NT2/D1 (cell line): ENCODE measurements at regions not wholly inside any gene's neighbourhood (a gene's known extent, or its start where the extent isn't known, plus 50 kb on each side); places are given as distances from the start of the nearest gene placed in this dataset.

Experiments used
- DNase-seq: peaks from one replicate; pipeline ENCODE4 v3.0.0-alpha.2; 2011; ENCODE audit warnings: low read depth, low spot score
- H3K27me3 ChIP-seq: 2 replicates; pipeline ENCODE4 v1.6.0; 2011; ENCODE audit warnings: mild to moderate bottlenecking; ENCODE audit not compliant: insufficient read length, insufficient read depth
- H3K36me3 ChIP-seq: 2 replicates; pipeline ENCODE4 v1.6.1; 2011; ENCODE audit warnings: mild to moderate bottlenecking, low read length, mixed read lengths; ENCODE audit not compliant: insufficient read depth, insufficient read length
- H3K4me1 ChIP-seq: 2 replicates; pipeline ENCODE4 v1.5.1; 2011; ENCODE audit not compliant: insufficient read depth, insufficient read length
- H3K4me3 ChIP-seq: 2 replicates; pipeline ENCODE4 v1.5.1; 2011; ENCODE audit warnings: low read depth; ENCODE audit not compliant: insufficient read length
- H3K9ac ChIP-seq: 2 replicates; pipeline ENCODE4 v1.6.0; 2011; ENCODE audit warnings: low read depth; ENCODE audit not compliant: insufficient read length
- H3K9me3 ChIP-seq: 2 replicates; pipeline ENCODE4 v1.5.1; 2011; ENCODE audit warnings: mild to moderate bottlenecking, low read length; ENCODE audit not compliant: insufficient read depth
- SUZ12 ChIP-seq: IDR thresholded peaks from 2 replicates; pipeline ENCODE4 v1.6.1; 2011; ENCODE audit not compliant: insufficient read length, insufficient read depth; ENCODE audit errors: extremely low read depth
- YY1 ChIP-seq: IDR thresholded peaks from 2 replicates; pipeline ENCODE4 v1.6.1; 2011; ENCODE audit not compliant: insufficient read length, insufficient read depth
- ZNF274 ChIP-seq: IDR thresholded peaks from 2 replicates; pipeline ENCODE4 v1.6.1; 2011; ENCODE audit warnings: mild to moderate bottlenecking, low read depth, low read length

DNA sequence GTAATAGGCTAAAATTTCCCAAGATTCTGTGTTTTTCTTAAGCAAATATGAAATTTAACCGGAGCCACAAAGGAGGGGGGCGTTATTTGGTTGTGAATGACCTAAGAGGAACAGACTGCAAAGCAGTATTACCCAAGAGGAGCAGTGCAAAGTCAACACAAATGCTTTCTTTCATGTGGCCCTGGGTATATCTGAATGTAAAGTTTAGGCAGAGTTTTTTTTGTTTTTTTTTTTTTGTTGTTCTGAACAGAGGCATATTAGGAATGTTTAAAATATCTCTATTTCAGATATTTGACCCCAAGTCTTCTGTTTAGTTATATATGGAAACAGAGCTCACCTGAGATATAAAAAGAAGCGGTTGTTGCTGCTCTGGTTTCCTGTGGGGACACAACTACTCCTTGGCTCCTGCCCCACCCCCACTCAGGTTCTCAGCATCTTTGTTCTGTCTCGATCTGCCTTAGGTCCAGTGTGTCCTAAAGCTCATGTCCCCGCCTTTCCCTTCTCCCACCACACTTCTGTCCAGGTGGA, 220.7 kb downstream of the RFC3 start:
- no peaks in the 10 kb centered on the region for H3K27me3 ChIP-seq
- no peaks in the 10 kb centered on the region for H3K36me3 ChIP-seq
- no peak for DNase-seq
- H3K4me1 ChIP-seq, result peaks cover 3% of the 10 kb centered on the region
- no peaks in the 10 kb centered on the region for H3K9me3 ChIP-seq
- no peak overlapping the region for H3K9ac ChIP-seq
- TF ChIP-seq ZNF274 (no peak), SUZ12 (no peak), YY1 (no peak)
- H3K4me3 ChIP-seq, result no peak overlapping the region

DNA sequence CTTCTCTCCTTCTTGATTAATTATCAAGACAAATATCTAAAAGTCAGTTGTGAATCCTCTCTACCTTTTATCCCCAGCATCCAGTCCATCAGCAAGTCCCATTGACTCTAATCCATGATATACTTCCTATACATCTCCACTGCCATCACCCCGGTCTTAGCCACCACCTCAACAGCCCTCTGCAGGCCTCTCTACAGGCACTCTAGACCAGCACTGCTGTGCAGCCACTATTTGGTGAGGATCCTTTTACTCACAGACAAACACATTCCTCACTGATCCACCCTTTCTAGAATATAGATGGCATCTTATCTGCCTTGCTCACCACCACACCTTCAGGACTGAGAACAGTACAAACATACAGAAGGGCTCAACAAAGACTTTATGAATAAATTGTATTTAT, 221.7 kb downstream of the RFC3 start:
- no peak overlapping the region for H3K4me3 ChIP-seq
- H3K36me3 ChIP-seq, result no peaks in the 10 kb centered on the region
- H3K9ac ChIP-seq, result no peak overlapping the region
- no peaks in the 10 kb centered on the region for H3K27me3 ChIP-seq
- no peak for TF ChIP-seq YY1
- no peak for TF ChIP-seq ZNF274
- TF ChIP-seq SUZ12, result no peak
- DNase-seq, result no peak
- H3K4me1 ChIP-seq, result peaks cover 3% of the 10 kb centered on the region
- H3K9me3 ChIP-seq, result no peaks in the 10 kb centered on the region

DNA sequence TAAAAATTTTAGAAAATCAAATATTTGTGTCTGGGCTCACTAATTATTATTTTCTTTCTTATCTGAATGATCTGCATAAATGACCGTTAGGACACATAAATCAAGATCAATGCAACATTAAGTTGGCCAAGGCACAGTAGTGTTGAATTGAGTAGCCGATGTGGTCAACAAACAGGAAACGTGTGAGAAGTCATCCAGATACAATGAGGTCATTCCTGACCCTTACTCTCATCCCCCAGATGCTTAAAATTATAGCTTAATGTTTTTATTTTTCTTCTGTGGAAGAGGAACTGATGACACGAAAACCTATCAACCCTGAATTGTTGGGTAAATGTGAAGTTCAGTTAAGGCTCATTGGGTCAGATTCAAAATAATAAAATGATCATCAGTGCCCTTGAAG, 222.9 kb downstream of the RFC3 start:
- H3K9ac ChIP-seq, result no peak overlapping the region
- no peak overlapping the region for H3K4me3 ChIP-seq
- H3K9me3 ChIP-seq, result no peaks in the 10 kb centered on the region

DNA sequence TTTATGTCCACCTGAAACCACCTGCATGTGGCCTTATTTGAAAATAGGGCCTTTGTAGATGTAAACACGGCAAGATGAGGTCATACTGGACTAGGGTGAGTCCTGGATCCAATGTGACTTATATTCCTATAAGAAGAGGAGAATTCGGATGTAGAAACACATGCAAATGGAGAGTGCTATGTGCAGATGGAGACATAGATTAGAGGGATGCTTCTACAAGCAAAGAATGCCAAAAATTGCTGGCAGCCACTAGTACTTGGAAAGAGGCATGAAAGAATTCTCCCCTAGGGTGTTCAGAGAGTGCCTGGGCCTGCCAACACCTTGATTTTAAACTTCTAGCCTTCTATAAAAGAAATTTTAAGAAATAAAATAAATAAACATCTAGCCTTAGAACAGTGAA, 226.1 kb downstream of the RFC3 start:
- Histone ChIP-seq H3K9me3 (no peaks in the 10 kb centered on the region), H3K4me1 (no peaks in the 10 kb centered on the region), H3K27me3 (no peaks in the 10 kb centered on the region), H3K36me3 (no peaks in the 10 kb centered on the region), H3K4me3 (no peak overlapping the region), H3K9ac (no peak overlapping the region)
- no peak for TF ChIP-seq SUZ12
- TF ChIP-seq YY1, result no peak
- no peak for TF ChIP-seq ZNF274
- no peak for DNase-seq

More for the DNA sequence above, 222.9 kb downstream of the RFC3 start:
- H3K36me3 ChIP-seq, result no peaks in the 10 kb centered on the region
- H3K4me1 ChIP-seq, result peaks cover 3% of the 10 kb centered on the region
- TF ChIP-seq YY1, result no peak
- TF ChIP-seq SUZ12, result no peak
- no peak for TF ChIP-seq ZNF274
- H3K27me3 ChIP-seq, result no peaks in the 10 kb centered on the region
- DNase-seq, result no peak

DNA sequence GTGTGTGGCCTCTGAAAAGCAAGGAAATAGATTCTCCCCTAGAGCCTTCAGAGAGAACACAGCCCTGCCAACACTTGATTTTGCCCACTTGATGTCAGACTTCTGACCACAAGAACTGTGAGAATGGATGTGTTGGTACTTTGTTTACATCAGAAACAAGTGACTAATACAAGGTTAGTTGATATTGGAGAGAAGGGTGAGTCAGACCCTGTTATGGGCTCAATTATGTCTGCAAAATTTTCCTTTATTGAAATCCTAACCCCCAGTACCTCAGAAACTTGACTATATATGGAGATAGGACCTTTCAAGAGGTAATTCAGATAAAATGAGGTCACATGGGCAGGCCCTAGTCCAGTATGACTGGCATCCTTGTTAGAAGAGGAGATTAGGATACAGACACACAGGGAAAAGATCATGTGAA, 226.7 kb downstream of the RFC3 start:
- Histone ChIP-seq H3K4me1 (no peaks in the 10 kb centered on the region), H3K27me3 (no peaks in the 10 kb centered on the region), H3K9ac (no peak overlapping the region), H3K4me3 (no peak overlapping the region), H3K36me3 (no peaks in the 10 kb centered on the region), H3K9me3 (no peaks in the 10 kb centered on the region)
- TF ChIP-seq SUZ12, result no peak
- TF ChIP-seq YY1, result no peak
- TF ChIP-seq ZNF274, result no peak
- no peak for DNase-seq

DNA sequence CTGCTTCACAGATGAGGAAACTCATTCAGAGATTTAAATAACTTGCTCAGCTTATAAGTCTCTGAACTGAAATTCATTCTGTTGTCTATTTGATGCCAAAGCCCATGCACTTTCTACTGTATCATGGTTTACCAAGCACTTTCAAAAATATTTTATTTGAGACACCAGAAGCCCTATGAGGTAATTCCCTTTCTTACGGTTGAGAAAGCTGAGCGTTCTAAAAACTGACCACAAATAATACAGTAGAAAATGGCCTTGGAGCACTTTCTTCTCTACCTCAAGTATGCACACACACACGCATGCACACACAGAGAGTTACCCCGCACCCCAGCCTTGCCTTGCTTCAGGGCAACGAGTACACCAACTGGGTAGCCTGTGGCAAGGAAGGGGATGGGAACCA, 228.5 kb downstream of the RFC3 start:
- no peaks in the 10 kb centered on the region for H3K9me3 ChIP-seq
- no peak for TF ChIP-seq YY1
- no peak for TF ChIP-seq SUZ12
- no peak for TF ChIP-seq ZNF274
- no peak overlapping the region for H3K9ac ChIP-seq
- H3K4me3 ChIP-seq, result no peak overlapping the region
- no peak for DNase-seq
- H3K4me1 ChIP-seq, result no peaks in the 10 kb centered on the region
- H3K36me3 ChIP-seq, result no peaks in the 10 kb centered on the region
- no peaks in the 10 kb centered on the region for H3K27me3 ChIP-seq

DNA sequence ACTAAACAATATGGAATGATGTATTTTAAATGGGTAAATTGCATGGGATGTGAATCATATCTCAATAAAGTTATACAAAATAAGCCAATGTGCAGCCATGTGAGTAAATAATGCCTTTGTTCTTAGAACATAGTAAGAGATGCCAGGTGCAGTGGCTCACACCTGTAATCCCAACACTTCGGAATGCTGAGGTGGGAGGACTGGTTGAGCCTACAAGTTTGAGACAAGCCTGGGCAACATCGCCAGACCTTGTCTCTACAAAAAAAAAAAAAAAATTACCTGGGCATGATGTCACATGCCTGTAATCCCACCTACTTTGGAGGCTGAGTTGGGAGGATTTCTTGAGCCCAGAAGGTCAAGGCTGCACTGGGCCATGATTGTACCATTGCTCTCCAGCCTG, 230.7 kb downstream of the RFC3 start:
- H3K4me1 ChIP-seq, result no peaks in the 10 kb centered on the region
- H3K9ac ChIP-seq, result no peak overlapping the region
- TF ChIP-seq SUZ12 (no peak), ZNF274 (no peak), YY1 (no peak)
- no peaks in the 10 kb centered on the region for H3K36me3 ChIP-seq
- no peaks in the 10 kb centered on the region for H3K9me3 ChIP-seq
- H3K4me3 ChIP-seq, result no peak overlapping the region
- no peak for DNase-seq
- no peaks in the 10 kb centered on the region for H3K27me3 ChIP-seq

DNA sequence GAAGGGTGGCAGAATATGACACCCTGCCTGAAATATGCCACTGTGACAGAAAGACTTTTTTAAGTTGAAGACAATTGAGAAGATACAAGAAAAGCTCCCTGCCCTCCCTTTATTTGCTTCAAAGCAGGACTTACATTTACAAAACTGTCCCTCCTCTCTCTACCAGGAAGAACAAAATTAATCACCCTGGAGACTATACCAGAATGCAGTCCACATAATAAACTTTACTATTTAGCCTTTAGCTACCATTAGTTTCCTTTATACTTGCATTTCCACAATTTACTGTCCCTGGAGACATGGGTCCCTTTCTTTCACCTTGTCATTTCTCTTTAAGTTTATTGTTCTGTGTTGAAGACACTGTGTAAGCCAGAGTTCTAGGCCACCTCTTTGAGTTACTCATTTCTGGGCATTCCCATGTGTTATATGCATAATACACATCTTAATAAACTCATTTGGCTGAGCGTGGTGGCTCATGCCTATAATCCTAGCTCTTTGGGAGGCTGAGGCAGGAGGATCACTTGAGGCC, 238.8 kb downstream of the RFC3 start:
- Histone ChIP-seq H3K27me3 (no peaks in the 10 kb centered on the region), H3K36me3 (no peaks in the 10 kb centered on the region), H3K4me1 (no peaks in the 10 kb centered on the region), H3K4me3 (no peak overlapping the region), H3K9ac (no peak overlapping the region), H3K9me3 (no peaks in the 10 kb centered on the region)
- no peak for DNase-seq
- TF ChIP-seq SUZ12, result no peak
- no peak for TF ChIP-seq ZNF274
